SK-N-SH treated with all-trans-retinoic acid at 6 μM for 48 hours (cell line): ENCODE measurements at regions not wholly inside any gene's neighbourhood (a gene's known extent, or its start where the extent isn't known, plus 50 kb on each side); places are given as distances from the start of the nearest gene placed in this dataset.

Experiments used
- ATAC-seq: fragments of 200-7000 bp; cut with Tn5 transposase; 3 replicates; pipeline ENCODE4 v1.9.1; 2020; ENCODE audit warnings: mild to moderate bottlenecking, moderate library complexity
- ARNTL ChIP-seq: fragments of 450-650 bp; formaldehyde crosslinking; IDR thresholded peaks from 2 replicates; pipeline ENCODE4 v1.5.0; 2020; ENCODE audit warnings: low read depth, mild to moderate bottlenecking, moderate library complexity, borderline replicate concordance
- BACH2 ChIP-seq: fragments of 250-450 bp; sonication (Bioruptor Pico); IDR thresholded peaks from 2 replicates; pipeline ENCODE4 v1.9.0; 2021; ENCODE audit warnings: mild to moderate bottlenecking, borderline replicate concordance
- CREB5 ChIP-seq: fragments of 250-450 bp; sonication (Bioruptor Pico); IDR thresholded peaks from 2 replicates; pipeline ENCODE4 v1.5.1; 2020; ENCODE audit warnings: low read depth, mild to moderate bottlenecking, moderate library complexity
- CSDC2 ChIP-seq: fragments of 250-450 bp; sonication (Bioruptor Pico); IDR thresholded peaks from 2 replicates; pipeline ENCODE4 v1.5.0; 2020; ENCODE audit warnings: mild to moderate bottlenecking, moderate library complexity
- CSRNP3 ChIP-seq: fragments of 250-450 bp; sonication (Bioruptor Pico); IDR thresholded peaks from 2 replicates; pipeline ENCODE4 v1.5.1; 2021; ENCODE audit warnings: mild to moderate bottlenecking, moderate library complexity
- ESRRG ChIP-seq: fragments of 250-450 bp; sonication (Bioruptor Pico); IDR thresholded peaks from 2 replicates; pipeline ENCODE4 v1.6.1; 2021; ENCODE audit warnings: mild to moderate bottlenecking
- GLIS3 ChIP-seq: fragments of 250-450 bp; sonication (Bioruptor Pico); IDR thresholded peaks from 2 replicates; pipeline ENCODE4 v1.5.0; 2020; ENCODE audit warnings: mild to moderate bottlenecking, moderate library complexity
- ISL1 ChIP-seq: fragments of 250-450 bp; sonication (Bioruptor Pico); IDR thresholded peaks from 2 replicates; pipeline ENCODE4 v2.1.2; 2022; ENCODE audit warnings: mild to moderate bottlenecking, moderate library complexity
- OSR1 ChIP-seq: fragments of 250-450 bp; sonication (Bioruptor Pico); IDR thresholded peaks from 2 replicates; pipeline ENCODE4 v1.8.0; 2022; ENCODE audit warnings: moderate library complexity, mild to moderate bottlenecking, inconsistent platforms
- PPARA ChIP-seq: fragments of 250-450 bp; sonication (Bioruptor Pico); IDR thresholded peaks from 2 replicates; pipeline ENCODE4 v1.5.0; 2020; ENCODE audit warnings: mild to moderate bottlenecking, borderline replicate concordance
- RARB ChIP-seq: fragments of 250-450 bp; sonication (Bioruptor Pico); IDR thresholded peaks from 2 replicates; pipeline ENCODE4 v1.8.0; 2021; ENCODE audit warnings: mild to moderate bottlenecking, moderate library complexity
- SNAI2 ChIP-seq: fragments of 250-450 bp; sonication (Bioruptor Pico); IDR thresholded peaks from 2 replicates; pipeline ENCODE4 v1.5.0; 2020; ENCODE audit warnings: mild to moderate bottlenecking, moderate library complexity
- TOX ChIP-seq: fragments of 250-450 bp; sonication (Bioruptor Pico); IDR thresholded peaks from 2 replicates; pipeline ENCODE4 v1.8.0; 2021; ENCODE audit warnings: mild to moderate bottlenecking, moderate library complexity, borderline replicate concordance
- ZC3H10 ChIP-seq: fragments of 250-450 bp; sonication (Bioruptor Pico); IDR thresholded peaks from 2 replicates; pipeline ENCODE4 v1.5.1; 2021; ENCODE audit warnings: mild to moderate bottlenecking, moderate library complexity
- ZFP30 ChIP-seq: fragments of 450-650 bp; formaldehyde crosslinking; IDR thresholded peaks from 2 replicates; pipeline ENCODE4 v1.5.0; 2022; ENCODE audit warnings: mild to moderate bottlenecking, moderate library complexity
- ZNF565 ChIP-seq: fragments of 450-650 bp; formaldehyde crosslinking; conservative IDR thresholded peaks from 2 replicates; pipeline ENCODE4 v1.5.0; 2020; ENCODE audit warnings: low read depth, mild to moderate bottlenecking, moderate library complexity
- ZNF70 ChIP-seq: fragments of 450-650 bp; formaldehyde crosslinking; IDR thresholded peaks from 2 replicates; pipeline ENCODE4 v1.5.0; 2020; ENCODE audit warnings: mild to moderate bottlenecking, moderate library complexity
- ZNF8 ChIP-seq: fragments of 450-650 bp; formaldehyde crosslinking; IDR thresholded peaks from 2 replicates; pipeline ENCODE4 v1.5.0; 2020; ENCODE audit warnings: mild to moderate bottlenecking, moderate library complexity
- TF ChIP-seq, protein P1 (sequence below): fragments of 250-450 bp; sonication (Bioruptor Pico); IDR thresholded peaks from 2 replicates; pipeline ENCODE4 v1.5.0; 2020; ENCODE audit warnings: mild to moderate bottlenecking, moderate library complexity
- TF ChIP-seq, protein P2 (sequence below): fragments of 250-450 bp; sonication (Bioruptor Pico); IDR thresholded peaks from 2 replicates; pipeline ENCODE4 v1.8.0; 2021; ENCODE audit warnings: low read depth, mild to moderate bottlenecking, moderate library complexity, borderline replicate concordance
- TF ChIP-seq, protein P3 (sequence below): fragments of 250-450 bp; sonication (Bioruptor Pico); IDR thresholded peaks from 2 replicates; pipeline ENCODE4 v1.8.0; 2020; ENCODE audit warnings: mild to moderate bottlenecking, moderate library complexity, borderline replicate concordance

DNA sequence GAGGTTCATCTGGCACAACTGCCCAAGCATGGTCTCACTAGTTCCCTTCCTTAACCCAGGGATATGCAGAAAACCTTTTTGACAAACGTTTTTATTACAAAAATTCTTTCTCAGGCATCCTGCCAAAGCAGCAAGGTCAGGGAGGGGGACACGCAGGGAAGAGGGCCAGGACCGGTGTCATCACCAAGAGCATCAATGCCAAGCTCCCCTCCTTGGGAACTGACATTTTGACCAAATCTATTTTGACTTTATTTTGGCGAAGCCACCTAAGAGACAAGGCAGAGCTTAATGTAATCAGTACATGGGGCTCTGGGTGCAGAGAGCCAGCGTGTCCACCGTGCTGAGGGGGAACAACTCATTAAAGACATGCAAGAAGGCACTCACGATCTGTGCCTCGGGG is 265.2 kb downstream of the CBLN1 start (continued):
- TF ChIP-seq CREB5 (CRISPR knock-in tag) (no peak), SNAI2 (CRISPR knock-in tag) (no peak), RARB (no peak)

GRCh38 chr16:49015225-49015592 is 266.4 kb downstream of the CBLN1 start:
- TF ChIP-seq ISL1 (CRISPR knock-in tag) (no peak), CSDC2 (CRISPR knock-in tag) (no peak), GLIS3 (no peak), ARNTL (CRISPR knock-in tag) (no peak)
- TF ChIP-seq, all 23 proteins: peak for 0
- ATAC-seq = no peak

- ATAC-seq = no peak
- TF ChIP-seq BACH2 (CRISPR knock-in tag) (no peak), ISL1 (CRISPR knock-in tag) (no peak), ESRRG (CRISPR knock-in tag) (no peak), ZNF565 (no peak), SNAI2 (CRISPR knock-in tag) (no peak), ZNF8 (CRISPR knock-in tag) (no peak), RARB (no peak), CSDC2 (CRISPR knock-in tag) (no peak), GLIS3 (no peak), ZNF70 (CRISPR knock-in tag) (no peak)
- TF ChIP-seq, protein P1, sequence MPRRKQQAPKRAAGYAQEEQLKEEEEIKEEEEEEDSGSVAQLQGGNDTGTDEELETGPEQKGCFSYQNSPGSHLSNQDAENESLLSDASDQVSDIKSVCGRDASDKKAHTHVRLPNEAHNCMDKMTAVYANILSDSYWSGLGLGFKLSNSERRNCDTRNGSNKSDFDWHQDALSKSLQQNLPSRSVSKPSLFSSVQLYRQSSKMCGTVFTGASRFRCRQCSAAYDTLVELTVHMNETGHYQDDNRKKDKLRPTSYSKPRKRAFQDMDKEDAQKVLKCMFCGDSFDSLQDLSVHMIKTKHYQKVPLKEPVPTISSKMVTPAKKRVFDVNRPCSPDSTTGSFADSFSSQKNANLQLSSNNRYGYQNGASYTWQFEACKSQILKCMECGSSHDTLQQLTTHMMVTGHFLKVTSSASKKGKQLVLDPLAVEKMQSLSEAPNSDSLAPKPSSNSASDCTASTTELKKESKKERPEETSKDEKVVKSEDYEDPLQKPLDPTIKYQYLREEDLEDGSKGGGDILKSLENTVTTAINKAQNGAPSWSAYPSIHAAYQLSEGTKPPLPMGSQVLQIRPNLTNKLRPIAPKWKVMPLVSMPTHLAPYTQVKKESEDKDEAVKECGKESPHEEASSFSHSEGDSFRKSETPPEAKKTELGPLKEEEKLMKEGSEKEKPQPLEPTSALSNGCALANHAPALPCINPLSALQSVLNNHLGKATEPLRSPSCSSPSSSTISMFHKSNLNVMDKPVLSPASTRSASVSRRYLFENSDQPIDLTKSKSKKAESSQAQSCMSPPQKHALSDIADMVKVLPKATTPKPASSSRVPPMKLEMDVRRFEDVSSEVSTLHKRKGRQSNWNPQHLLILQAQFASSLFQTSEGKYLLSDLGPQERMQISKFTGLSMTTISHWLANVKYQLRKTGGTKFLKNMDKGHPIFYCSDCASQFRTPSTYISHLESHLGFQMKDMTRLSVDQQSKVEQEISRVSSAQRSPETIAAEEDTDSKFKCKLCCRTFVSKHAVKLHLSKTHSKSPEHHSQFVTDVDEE (CRISPR knock-in tag) = no peak
- TF ChIP-seq, protein P2, sequence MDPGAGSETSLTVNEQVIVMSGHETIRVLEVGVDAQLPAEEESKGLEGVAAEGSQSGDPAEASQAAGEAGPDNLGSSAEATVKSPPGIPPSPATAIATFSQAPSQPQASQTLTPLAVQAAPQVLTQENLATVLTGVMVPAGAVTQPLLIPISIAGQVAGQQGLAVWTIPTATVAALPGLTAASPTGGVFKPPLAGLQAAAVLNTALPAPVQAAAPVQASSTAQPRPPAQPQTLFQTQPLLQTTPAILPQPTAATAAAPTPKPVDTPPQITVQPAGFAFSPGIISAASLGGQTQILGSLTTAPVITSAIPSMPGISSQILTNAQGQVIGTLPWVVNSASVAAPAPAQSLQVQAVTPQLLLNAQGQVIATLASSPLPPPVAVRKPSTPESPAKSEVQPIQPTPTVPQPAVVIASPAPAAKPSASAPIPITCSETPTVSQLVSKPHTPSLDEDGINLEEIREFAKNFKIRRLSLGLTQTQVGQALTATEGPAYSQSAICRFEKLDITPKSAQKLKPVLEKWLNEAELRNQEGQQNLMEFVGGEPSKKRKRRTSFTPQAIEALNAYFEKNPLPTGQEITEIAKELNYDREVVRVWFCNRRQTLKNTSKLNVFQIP (CRISPR knock-in tag) = no peak
- TF ChIP-seq, protein P3, sequence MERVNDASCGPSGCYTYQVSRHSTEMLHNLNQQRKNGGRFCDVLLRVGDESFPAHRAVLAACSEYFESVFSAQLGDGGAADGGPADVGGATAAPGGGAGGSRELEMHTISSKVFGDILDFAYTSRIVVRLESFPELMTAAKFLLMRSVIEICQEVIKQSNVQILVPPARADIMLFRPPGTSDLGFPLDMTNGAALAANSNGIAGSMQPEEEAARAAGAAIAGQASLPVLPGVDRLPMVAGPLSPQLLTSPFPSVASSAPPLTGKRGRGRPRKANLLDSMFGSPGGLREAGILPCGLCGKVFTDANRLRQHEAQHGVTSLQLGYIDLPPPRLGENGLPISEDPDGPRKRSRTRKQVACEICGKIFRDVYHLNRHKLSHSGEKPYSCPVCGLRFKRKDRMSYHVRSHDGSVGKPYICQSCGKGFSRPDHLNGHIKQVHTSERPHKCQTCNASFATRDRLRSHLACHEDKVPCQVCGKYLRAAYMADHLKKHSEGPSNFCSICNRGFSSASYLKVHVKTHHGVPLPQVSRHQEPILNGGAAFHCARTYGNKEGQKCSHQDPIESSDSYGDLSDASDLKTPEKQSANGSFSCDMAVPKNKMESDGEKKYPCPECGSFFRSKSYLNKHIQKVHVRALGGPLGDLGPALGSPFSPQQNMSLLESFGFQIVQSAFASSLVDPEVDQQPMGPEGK (CRISPR knock-in tag) = no peak
These were observed 267.1 kb downstream of the CBLN1 start for GRCh38 chr16:49014277-49015224.

DNA sequence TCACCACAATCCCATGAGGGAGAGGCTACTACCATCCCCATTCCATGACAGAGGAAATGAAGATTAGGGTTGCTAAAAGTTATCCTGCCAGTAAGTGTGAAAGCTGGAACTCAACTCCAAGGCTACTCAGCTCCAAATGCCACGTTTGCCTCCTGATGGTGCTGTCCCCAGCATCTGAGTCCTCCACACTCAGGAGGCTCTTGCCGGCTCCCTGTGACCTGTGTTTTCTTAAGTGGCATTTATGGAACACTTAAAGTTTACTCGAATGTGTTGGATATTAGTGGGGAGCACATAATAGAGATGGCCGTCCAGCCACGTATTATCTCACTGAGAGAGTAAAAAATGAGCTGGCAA is 267.9 kb downstream of the CBLN1 start:
- ATAC-seq = no peak
- no peak for TF ChIP-seq GLIS3
- TF ChIP-seq, protein P3 (CRISPR knock-in tag) = no peak
- no peak for TF ChIP-seq PPARA (CRISPR knock-in tag)
- TF ChIP-seq ESRRG (CRISPR knock-in tag) = no peak
- TF ChIP-seq CSRNP3 (CRISPR knock-in tag) = no peak
- no peak for TF ChIP-seq RARB
- no peak for TF ChIP-seq ZFP30 (CRISPR knock-in tag)
- TF ChIP-seq ZNF565 = no peak
- TF ChIP-seq ZC3H10 (CRISPR knock-in tag) = no peak
- no peak for TF ChIP-seq OSR1 (CRISPR knock-in tag)
- no peak for TF ChIP-seq TOX
- TF ChIP-seq, protein P1 (CRISPR knock-in tag) = no peak
- TF ChIP-seq ARNTL (CRISPR knock-in tag) = no peak
- TF ChIP-seq CSDC2 (CRISPR knock-in tag) = no peak
